HG03442 (cell line): ENCODE measurements at regions not wholly inside any gene's neighbourhood (a gene's known extent, or its start where the extent isn't known, plus 50 kb on each side); places are given as distances from the start of the nearest gene placed in this dataset.
"Not testable (repeated sequence)": the region's sequence is repeated elsewhere in the genome, so short reads cannot be mapped to it uniquely, and the experiment has no call there.

Experiments used
- ATAC-seq: cut with Tn5 transposase; IDR thresholded peaks from one replicate; pipeline ENCODE4 v1.9.1; 2021; ENCODE audit warnings: mild to moderate bottlenecking, moderate library complexity; ENCODE audit not compliant: unreplicated experiment

- ATAC-seq = not testable (repeated sequence)
These were observed 58.7 kb downstream of the POU5F2 start for GRCh38 chr5:93682471-93683404.

GRCh38 chr5:93681432-93681831, 60.0 kb downstream of the POU5F2 start:
- ATAC-seq = no peak

- ATAC-seq = no peak
These were observed 64.0 kb downstream of the POU5F2 start for GRCh38 chr5:93677359-93677891.

- ATAC-seq = peak; percentile 53
These were observed 64.7 kb downstream of the POU5F2 start for GRCh38 chr5:93676704-93677103.

DNA sequence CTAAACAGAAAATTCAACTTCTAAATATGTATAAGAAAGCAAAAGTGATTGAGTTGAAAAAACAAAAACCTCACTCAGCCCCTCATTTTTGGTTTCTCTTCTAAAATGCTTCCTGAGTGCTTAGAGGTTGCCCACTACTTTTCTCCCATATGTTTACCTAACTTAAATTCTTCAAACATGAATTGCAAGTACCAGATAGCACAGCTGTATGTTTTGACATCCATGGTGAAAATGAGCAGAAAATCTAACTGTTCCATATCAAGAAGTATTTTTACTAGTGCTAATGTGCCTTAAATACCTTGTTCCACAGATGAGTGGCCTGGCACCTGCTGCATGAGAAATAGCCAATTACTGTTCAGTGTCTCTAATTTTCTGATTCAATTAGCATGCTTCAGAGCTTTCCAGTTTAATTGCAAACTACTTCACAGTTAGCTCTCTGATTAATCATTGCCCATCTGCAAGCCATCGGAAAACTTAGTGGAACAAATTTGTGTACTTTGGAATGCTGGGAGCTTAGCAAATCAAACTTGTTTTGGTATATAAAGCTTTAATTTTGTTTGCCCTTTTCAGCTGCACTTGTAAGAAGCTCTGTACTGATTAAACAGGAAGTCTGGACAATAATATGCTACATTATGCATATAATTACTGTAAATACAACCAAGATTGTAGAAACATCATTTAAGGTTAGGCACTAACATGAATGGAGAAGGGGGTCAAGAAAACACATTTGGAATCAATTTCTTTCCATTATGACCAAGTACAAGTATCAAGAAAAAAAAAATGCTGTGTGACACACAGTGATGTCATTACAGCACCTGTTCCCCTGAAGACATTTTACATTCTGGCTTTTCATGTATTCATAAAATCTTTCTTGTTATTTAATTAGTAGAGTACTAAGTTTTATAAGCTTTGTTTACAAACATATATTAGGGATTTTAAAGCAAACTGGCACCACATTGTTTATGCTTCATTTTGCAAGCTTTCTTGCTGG, 65.6 kb downstream of the POU5F2 start:
- peak; percentile 38 for ATAC-seq

GRCh38 chr5:93674866-93675459, 66.4 kb downstream of the POU5F2 start:
- ATAC-seq = peak; percentile 39

DNA sequence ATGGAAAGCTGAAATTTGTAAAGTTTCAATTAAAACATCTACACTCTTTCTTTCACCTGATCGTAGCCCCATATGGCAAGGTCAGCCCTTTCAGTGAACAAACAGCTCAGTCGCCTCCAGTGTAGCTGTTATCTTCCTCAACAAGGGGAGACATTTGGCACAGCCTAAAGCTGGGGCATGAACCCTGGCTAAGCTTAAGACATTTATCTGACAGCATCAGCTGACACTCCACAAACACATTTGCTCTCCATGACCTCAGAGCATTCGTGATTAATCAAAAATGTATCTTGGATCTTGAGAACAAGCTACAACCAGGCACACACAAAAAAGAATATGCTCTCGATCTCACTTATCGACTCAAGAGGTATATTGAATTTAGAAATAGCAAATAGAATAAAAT, 67.3 kb downstream of the POU5F2 start:
- ATAC-seq = no peak

GRCh38 chr5:93673316-93673954, 68.0 kb downstream of the POU5F2 start:
- ATAC-seq = no peak

DNA sequence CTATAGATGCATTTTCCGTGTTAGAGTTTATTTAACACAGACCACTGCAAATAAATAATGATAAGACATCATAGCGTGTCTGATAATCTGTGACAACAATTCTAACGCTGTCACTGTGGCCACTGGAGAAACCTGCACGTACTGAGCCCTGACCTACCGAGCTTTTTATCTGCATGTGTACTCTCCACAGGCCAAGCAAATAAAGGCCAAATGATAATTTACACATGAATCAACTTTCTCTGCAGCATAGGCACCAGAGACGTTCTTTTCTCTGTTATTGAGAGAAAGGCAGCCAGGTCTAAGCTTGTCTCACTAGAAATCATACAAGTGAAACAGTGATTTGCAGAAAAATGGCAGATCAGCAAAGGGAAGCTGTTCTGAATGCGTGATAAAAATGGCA, 75.8 kb downstream of the POU5F2 start:
- ATAC-seq = no peak

DNA sequence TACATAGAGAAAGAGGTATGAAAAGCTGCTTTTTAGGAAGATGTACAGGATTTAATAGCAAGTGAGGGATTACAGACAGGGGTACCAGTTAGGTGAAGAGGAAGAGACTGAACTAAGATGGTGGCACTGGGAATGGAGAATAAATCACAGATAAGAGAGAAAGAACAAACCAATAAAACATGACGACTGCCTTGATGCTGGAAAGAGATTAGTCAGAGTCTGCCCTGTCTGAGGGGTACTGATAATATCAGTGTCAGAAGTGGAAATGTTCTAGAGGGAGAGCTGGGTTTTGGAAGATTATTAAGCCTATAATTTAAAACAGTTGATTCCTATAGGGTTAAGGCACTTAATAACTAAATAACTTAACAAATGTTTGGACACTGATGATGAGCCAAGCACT, 77.7 kb downstream of the NR2F1 start:
- ATAC-seq = no peak

DNA sequence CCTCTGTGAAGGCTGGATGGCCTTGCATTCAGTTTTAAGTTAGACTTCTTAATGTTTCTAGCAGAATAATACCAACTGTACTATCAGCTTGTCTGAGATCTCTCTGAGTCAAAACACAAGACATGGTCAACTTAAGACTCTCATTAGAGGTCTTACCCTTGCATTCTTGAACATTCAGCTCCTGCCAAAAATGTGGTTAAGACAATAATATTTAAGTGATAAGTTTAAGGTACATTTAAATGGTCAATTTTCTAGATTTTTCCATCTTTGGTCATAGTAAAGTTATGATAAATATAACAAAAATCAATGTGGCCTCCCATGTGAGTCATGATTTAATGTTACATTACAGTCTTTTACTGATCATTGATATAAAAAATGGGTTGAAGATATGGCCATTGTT, 75.0 kb downstream of the NR2F1 start:
- ATAC-seq = no peak

GRCh38 chr5:93654676-93655075, 71.7 kb downstream of the NR2F1 start:
- no peak for ATAC-seq

DNA sequence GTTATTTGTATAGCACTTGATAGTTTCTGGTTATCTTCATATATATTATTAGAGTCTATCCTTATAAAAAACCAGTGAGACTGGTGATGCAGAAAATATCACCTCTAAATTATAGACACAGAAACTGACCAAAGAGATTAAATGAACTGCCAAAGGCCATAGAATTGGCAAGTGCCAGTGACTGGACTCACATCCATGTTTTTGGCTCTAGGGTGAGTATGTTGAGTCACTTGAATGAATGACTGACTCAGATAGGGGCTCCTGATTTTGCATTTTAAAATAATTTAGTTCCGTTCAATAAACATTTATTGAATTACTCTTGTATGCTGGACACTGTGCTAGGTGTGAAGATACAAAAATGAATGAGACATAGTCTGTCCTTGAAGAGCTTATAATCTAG, 70.7 kb downstream of the NR2F1 start:
- no peak for ATAC-seq

- ATAC-seq = no peak
These were observed 66.3 kb downstream of the NR2F1 start for GRCh38 chr5:93649234-93649900.

DNA sequence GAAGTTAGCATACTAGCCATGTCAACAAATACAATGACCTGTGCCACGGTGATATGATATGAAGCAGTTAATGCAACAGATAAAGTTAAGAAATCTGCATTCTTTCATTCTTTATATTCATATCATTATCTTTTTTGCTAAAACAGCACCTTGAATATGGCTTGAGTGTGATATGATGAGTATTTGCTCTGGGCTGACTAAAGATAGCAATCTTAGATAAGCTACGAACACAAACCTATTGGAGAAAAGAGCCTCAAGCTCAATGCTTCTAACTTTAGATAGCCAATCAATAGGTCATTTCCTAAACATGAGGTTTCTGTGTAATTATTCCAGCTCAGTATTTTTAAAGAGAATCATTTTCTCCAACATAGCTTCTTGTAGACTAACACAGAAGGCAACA, 61.7 kb downstream of the NR2F1 start:
- ATAC-seq = no peak
